MCF 10A (cell line): ENCODE measurements at regions not wholly inside any gene's neighbourhood (a gene's known extent, or its start where the extent isn't known, plus 50 kb on each side); places are given as distances from the start of the nearest gene placed in this dataset.
A peak's percentile ranks its signal among the peaks of the same experiment; 100 is the strongest.

Source experiments
- BruUV-seq: library from RNA; stranded (reverse); fragments of 400-500 nt; replicated peaks from 2 replicates; lab custom pipeline; 2021; lab: Mats Ljungman, UMichigan
- CTCF ChIA-PET: fragments of 300-600 bp; sonication (Branson Sonifier 250); formaldehyde crosslinking; extraction: SDS; loops from one replicate; lab custom pipeline; 2021; ENCODE audit warnings: antibody characterized with exemption, inconsistent platforms; lab: Yijun Ruan, JAX
- POLR2A ChIA-PET: fragments of 300-600, 350-650 bp; sonication (Branson Sonifier 250); formaldehyde crosslinking; extraction: SDS; loops from one replicate; lab custom pipeline; 2020; ENCODE audit warnings: antibody characterized with exemption, inconsistent platforms; lab: Yijun Ruan, JAX
- DNase-seq: peaks from one replicate; pipeline ENCODE4 v3.0.0-alpha.2; 2018; ENCODE audit not compliant: unreplicated experiment
- H3K27ac Mint-ChIP-seq: one replicate; pipeline ENCODE4 v1.8.0; 2022; ENCODE audit warnings: mild to moderate bottlenecking, low read depth, mixed read lengths; ENCODE audit not compliant: unreplicated experiment
- H3K27me3 Mint-ChIP-seq: one replicate; pipeline ENCODE4 v1.8.0; 2022; ENCODE audit warnings: mixed read lengths; ENCODE audit not compliant: insufficient read depth, unreplicated experiment
- H3K36me3 Mint-ChIP-seq: one replicate; pipeline ENCODE4 v1.8.0; 2022; ENCODE audit warnings: mild to moderate bottlenecking, moderate library complexity, mixed read lengths; ENCODE audit not compliant: insufficient read depth, unreplicated experiment
- H3K4me1 Mint-ChIP-seq: one replicate; pipeline ENCODE4 v1.8.0; 2022; ENCODE audit warnings: mixed read lengths; ENCODE audit not compliant: insufficient read depth, unreplicated experiment
- H3K4me3 Mint-ChIP-seq: one replicate; pipeline ENCODE4 v1.8.0; 2022; ENCODE audit warnings: mild to moderate bottlenecking, moderate library complexity, mixed read lengths; ENCODE audit not compliant: unreplicated experiment
- H3K9me3 Mint-ChIP-seq: one replicate; pipeline ENCODE4 v1.8.0; 2022; ENCODE audit warnings: mixed read lengths; ENCODE audit not compliant: unreplicated experiment
- intact Hi-C: fragments of 100-400 bp; cut with micrococcal nuclease; formaldehyde crosslinking; loops from 2 replicates; pipeline ENCODE4 v1.14.1; 2022
- TF ChIP-seq, protein P1 (sequence below): fragments of 200-600 bp; IDR thresholded peaks from one replicate; pipeline ENCODE4 v1.8.0; 2022; ENCODE audit warnings: antibody characterized with exemption, mild to moderate bottlenecking; ENCODE audit not compliant: unreplicated experiment

DNA sequence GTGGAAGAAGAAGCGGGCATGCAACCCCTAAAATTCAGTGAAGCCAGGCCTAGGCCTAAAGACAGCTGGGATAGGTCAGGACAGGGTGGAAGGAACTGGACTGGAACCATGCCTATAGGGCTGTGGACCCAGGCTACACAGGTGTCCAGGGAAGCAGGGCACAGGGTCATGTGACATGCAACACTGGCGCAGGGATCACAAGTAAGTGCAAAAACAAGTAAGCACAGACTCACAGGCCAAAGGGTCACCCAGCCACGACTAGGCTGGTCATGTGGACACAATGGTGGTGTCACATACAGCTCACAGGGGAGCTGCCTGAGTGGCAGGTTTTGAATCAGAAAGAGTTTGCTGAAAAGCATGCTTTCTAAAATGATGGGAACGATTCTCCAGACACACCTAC, 195.7 kb downstream of the SPTSSA start:
- no TSS peak for BruUV-seq
- DNase-seq = no peak
- CTCF ChIA-PET = interaction anchor here (0.7 to 1.0 kb wide), 2 partner anchors 38 to 57 kb away, joined by 3 read pairs; no protein-coding TSS in a partner anchor
- H3K4me1 Mint-ChIP-seq = peaks cover 6% of the 10 kb centered on the region
- no peaks in the 10 kb centered on the region for H3K27me3 Mint-ChIP-seq
- no peaks in the 10 kb centered on the region for H3K36me3 Mint-ChIP-seq
- POLR2A ChIA-PET = interaction anchor here (0.6 kb wide), 1 partner anchor 501 kb away, joined by 3 read pairs; no protein-coding TSS in a partner anchor
- no peaks in the 10 kb centered on the region for H3K9me3 Mint-ChIP-seq
- H3K27ac Mint-ChIP-seq = no peak overlapping the region
- H3K4me3 Mint-ChIP-seq = no peak overlapping the region
- TF ChIP-seq, protein P1, sequence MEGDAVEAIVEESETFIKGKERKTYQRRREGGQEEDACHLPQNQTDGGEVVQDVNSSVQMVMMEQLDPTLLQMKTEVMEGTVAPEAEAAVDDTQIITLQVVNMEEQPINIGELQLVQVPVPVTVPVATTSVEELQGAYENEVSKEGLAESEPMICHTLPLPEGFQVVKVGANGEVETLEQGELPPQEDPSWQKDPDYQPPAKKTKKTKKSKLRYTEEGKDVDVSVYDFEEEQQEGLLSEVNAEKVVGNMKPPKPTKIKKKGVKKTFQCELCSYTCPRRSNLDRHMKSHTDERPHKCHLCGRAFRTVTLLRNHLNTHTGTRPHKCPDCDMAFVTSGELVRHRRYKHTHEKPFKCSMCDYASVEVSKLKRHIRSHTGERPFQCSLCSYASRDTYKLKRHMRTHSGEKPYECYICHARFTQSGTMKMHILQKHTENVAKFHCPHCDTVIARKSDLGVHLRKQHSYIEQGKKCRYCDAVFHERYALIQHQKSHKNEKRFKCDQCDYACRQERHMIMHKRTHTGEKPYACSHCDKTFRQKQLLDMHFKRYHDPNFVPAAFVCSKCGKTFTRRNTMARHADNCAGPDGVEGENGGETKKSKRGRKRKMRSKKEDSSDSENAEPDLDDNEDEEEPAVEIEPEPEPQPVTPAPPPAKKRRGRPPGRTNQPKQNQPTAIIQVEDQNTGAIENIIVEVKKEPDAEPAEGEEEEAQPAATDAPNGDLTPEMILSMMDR = no peak
- intact Hi-C loops = no loop called here

DNA sequence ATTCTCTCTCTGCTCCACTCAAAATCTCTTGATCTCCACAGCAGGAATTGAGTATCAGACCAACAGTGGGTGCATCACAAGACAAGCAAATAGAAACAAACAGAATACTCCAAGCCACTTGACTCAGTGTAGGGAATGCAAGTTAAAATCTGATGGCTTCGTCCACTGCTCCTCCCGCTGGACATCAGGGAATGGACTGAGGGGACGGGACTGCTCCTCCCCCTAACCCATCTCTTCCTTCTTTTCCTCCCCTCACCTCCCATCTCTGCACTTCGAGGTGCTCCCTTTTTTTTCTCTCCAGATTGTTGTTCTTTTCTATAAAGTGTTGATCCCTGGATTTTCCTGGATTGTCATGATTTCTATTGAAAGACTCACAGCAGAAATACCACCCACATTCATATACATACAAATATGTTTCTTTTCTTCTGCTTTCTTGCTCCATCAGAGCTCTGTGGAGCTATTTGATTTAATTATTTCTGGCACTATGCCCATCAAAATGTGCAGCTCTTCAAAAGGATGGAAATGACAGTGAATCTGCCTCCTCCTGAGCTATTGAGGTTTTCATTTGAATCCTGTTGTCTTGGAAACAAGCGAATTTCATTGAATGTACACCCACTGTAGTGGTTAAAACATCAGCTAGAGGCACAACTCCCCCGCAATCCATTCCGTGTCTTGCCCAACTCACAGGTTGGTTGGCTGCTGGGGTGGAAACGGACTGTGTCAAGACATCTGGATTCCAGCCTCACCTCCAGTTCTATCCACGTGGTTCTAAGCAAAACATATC, 199.7 kb downstream of the SPTSSA start:
- no TSS peak for BruUV-seq
- Mint-ChIP-seq H3K4me3 (no peak overlapping the region), H3K27ac (no peak overlapping the region), H3K27me3 (no peaks in the 10 kb centered on the region), H3K9me3 (no peaks in the 10 kb centered on the region), H3K4me1 (peaks cover 6% of the 10 kb centered on the region), H3K36me3 (no peaks in the 10 kb centered on the region)
- POLR2A ChIA-PET = interaction anchor here (0.7 kb wide), 2 partner anchors 79 to 417 kb away, joined by 3 read pairs; no protein-coding TSS in a partner anchor
- CTCF ChIA-PET = interaction anchor here (0.7 kb wide), 1 partner anchor 154 kb away, joined by 3 read pairs; no protein-coding TSS in a partner anchor
- TF ChIP-seq, protein P1 = no peak
- no peak for DNase-seq
- intact Hi-C loops = no loop called here

DNA sequence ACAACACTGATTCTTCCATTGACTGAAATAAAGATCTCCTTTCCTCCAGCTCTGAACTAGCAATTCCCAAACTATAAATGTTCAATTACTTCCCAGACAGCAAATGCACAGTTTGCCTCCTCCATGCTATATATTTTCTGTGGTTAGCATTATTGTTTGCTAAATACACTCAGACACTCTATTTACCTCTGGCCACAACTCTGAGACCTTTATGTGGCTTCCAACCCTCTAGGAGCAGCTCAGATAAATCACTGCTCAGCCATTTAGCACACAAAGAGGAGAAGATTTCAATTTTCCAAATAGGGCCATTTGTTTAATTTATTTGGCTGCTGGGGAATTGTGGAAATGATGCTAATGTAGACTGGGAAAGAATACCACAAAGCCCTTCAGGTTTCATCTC, 202.0 kb downstream of the SPTSSA start:
- H3K36me3 Mint-ChIP-seq = no peaks in the 10 kb centered on the region
- H3K27me3 Mint-ChIP-seq = no peaks in the 10 kb centered on the region
- no TSS peak for BruUV-seq
- no peaks in the 10 kb centered on the region for H3K9me3 Mint-ChIP-seq
- H3K4me3 Mint-ChIP-seq = no peak overlapping the region
- ChIA-PET CTCF (interaction anchor here (0.9 to 2.1 kb wide), 4 partner anchors 11 to 63 kb away, joined by 3 to 7 read pairs (median 4); no protein-coding TSS in a partner anchor), POLR2A (no interaction called here)
- TF ChIP-seq, protein P1 = no peak
- H3K4me1 Mint-ChIP-seq = peaks cover 6% of the 10 kb centered on the region
- intact Hi-C loops = no loop called here
- no peak overlapping the region for H3K27ac Mint-ChIP-seq
- no peak for DNase-seq

DNA sequence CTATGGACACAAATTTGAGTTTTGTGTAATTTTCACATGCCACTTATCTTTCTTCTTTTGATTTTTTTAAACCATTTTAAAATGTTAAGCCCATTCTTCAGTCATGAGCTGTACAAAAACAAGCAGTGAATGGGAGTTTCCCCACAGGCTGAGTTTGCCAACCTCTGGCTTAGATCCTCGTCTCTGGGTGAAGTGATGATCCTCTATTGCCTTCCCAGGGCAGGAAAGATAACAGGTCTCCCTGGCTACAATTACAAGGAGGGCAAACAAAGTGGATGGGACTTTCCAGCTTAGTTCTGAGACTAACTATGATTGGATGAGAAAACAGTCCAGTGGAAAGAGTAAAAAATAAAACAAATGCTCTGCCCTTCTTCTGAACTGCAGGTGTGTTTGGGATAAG, 203.7 kb downstream of the SPTSSA start:
- H3K9me3 Mint-ChIP-seq = no peaks in the 10 kb centered on the region
- POLR2A ChIA-PET = no interaction called here
- intact Hi-C loops = no loop called here
- DNase-seq = peak; percentile 15
- no peaks in the 10 kb centered on the region for H3K36me3 Mint-ChIP-seq
- BruUV-seq = no TSS peak
- no peak overlapping the region for H3K4me3 Mint-ChIP-seq
- no peaks in the 10 kb centered on the region for H3K27me3 Mint-ChIP-seq
- CTCF ChIA-PET = no interaction called here
- H3K4me1 Mint-ChIP-seq = peaks cover 6% of the 10 kb centered on the region
- TF ChIP-seq, protein P1 = no peak
- H3K27ac Mint-ChIP-seq = no peak overlapping the region
